Spleen (tissue), 11 donors: ENCODE measurements at regions not wholly inside any gene's neighbourhood (a gene's known extent, or its start where the extent isn't known, plus 50 kb on each side); places are given as distances from the start of the nearest gene placed in this dataset.

ENCODE experiments used
- DNase-seq: peaks from one replicate; pipeline ENCODE4 v3.0.0-alpha.2; 2020
- H3K27ac ChIP-seq, 8 donors: fragments of 200-600 bp; sonication (generic) in 7 of 8; 1 replicate in 4 of 8; 2 replicates in 4 of 8; pipeline versions ENCODE4 v1.5.0 to v1.8.0; 2016 to 2021; ENCODE audit warnings: inconsistent platforms in 4 of 8, mild to moderate bottlenecking in 4 of 8, moderate library complexity in 1 of 8
- H3K27me3 ChIP-seq, 7 donors: fragments of 200-600 bp; sonication (generic) in 6 of 7; replicated peaks in 1 of 7; 1 replicate in 4 of 7; 2 replicates in 3 of 7; pipeline versions ENCODE4 v1.5.0 to v1.8.0; 2016 to 2021; ENCODE audit warnings: inconsistent platforms in 3 of 7, mild to moderate bottlenecking in 1 of 7
- H3K36me3 ChIP-seq, 6 donors: fragments of 200-600 bp; sonication (generic) in 5 of 6; 1 replicate in 4 of 6; 2 replicates in 2 of 6; pipeline versions ENCODE4 v1.5.0 to v1.8.0; 2016 to 2021; ENCODE audit warnings: inconsistent platforms in 2 of 6
- H3K4me1 ChIP-seq, 6 donors: fragments of 200-600 bp; sonication (generic) in 5 of 6; 1 replicate in 3 of 6; 2 replicates in 3 of 6; pipeline versions ENCODE4 v1.5.0 to v1.8.0; 2016 to 2021; ENCODE audit warnings: inconsistent platforms in 3 of 6
- H3K4me3 ChIP-seq, 8 donors: fragments of 200-600 bp; sonication (generic) in 7 of 8; 1 replicate in 4 of 8; 2 replicates in 4 of 8; pipeline versions ENCODE4 v1.5.0 to v1.8.0; 2016 to 2021; ENCODE audit warnings: inconsistent platforms in 4 of 8, mild to moderate bottlenecking in 4 of 8, moderate library complexity in 2 of 8
- H3K9me3 ChIP-seq, 8 donors: fragments of 200-600 bp; sonication (generic) in 7 of 8; 1 replicate in 4 of 8; 2 replicates in 4 of 8; pipeline versions ENCODE4 v1.5.0 to v1.8.0; 2016 to 2021; ENCODE audit warnings: inconsistent platforms in 4 of 8
- POLR2A ChIP-seq, 3 donors: fragments of 450-650 bp; IDR thresholded peaks; one replicate each; pipeline ENCODE4 v1.5.1; 2017; ENCODE audit warnings: antibody characterized with exemption in 3 of 3, mild to moderate bottlenecking in 1 of 3
- POLR2AphosphoS5 ChIP-seq, 3 donors: sonication (generic); formaldehyde crosslinking; IDR thresholded peaks; one replicate each; pipeline ENCODE4 v1.5.1; 2017; ENCODE audit warnings: antibody characterized with exemption in 3 of 3
- WGBS, 5 donors: extraction: QIAGEN DNeasy Blood & Tissue Kit in 3 of 5; methylation state at CpG; one replicate each; pipeline versions ENCODE4 v1.1.5 to v1.1.7; 2013 to 2018; 5-methylcytosine and 5-hydroxymethylcytosine counted together
- intact Hi-C: fragments of 100-400 bp; cut with DNase I; formaldehyde crosslinking; loops from one replicate; pipeline ENCODE4 v1.15.0; 2023; ENCODE audit warnings: low total_unique reads
- TF ChIP-seq, protein P1 (sequence below), 11 experiments: fragments of 200-600 bp in 7 of 11; fragments of 450-650 bp in 4 of 11; sonication (generic) in 4 of 11; IDR thresholded peaks in 8 of 11; conservative IDR thresholded peaks in 3 of 11; 1 replicate in 7 of 11; 2 replicates in 4 of 11; pipeline versions ENCODE4 v1.4.0 to v1.8.0; 2016 to 2021; ENCODE audit warnings: antibody characterized with exemption in 11 of 11, inconsistent platforms in 4 of 11, mild to moderate bottlenecking in 1 of 11
- donor health status: healthy with polysubstance abuse.
- donor health status: DM: no; HTN: no; CAD: no; lungs with moderate emphysema.
- donor health status: DM: no; HTN: no; CAD: no.
- donor health status: Bipolar disorder and iron deficiency.
- donor health status: healthy.
- donor health status: DM: no; HTN: no; CAD: no.
- donor health status: DM: yes; HTN: yes; CAD: no.

DNA sequence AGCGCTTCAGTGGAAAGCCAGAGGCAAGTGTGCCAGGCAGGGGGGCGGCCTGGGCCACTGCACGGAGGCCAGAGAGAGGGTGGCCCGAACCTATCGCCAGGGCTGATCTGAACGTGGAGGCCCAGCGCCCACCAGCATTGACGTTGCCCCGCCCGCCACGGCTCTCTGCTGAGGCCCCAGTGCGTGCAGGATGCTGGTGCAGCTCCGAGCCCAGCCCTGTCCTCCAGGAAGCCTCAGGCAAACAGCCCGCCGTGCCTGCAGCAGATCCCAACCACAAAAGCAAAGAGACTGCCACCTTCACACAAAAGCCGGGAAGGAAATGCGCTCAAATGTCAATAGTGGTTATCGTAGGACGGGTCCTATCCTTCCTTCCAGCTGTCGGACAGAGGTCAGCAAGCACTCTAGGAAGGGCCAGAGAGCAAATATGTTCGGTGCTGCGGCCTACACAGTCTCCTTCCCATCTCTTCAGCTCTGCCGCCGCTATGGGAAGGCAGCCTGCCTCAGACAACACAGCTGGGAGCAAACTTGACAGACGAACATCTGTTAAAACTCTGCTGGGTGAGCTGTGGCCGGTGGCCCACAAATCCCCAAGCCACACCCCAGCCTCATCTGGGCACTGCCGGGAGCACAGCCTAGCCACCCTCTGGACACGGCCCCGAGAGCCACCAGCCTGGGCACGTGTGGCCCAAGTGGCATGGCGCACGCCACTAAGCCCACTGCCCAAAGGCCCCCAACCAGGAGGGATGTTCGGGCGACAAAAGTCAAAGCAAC is 146.2 kb downstream of the CRYBB2 start:
- TF ChIP-seq POLR2AphosphoS5 (IDR thresholded peaks at IDR 0.05): peak; percentile 49 to 63 (median 58)
- TF ChIP-seq, protein P1, sequence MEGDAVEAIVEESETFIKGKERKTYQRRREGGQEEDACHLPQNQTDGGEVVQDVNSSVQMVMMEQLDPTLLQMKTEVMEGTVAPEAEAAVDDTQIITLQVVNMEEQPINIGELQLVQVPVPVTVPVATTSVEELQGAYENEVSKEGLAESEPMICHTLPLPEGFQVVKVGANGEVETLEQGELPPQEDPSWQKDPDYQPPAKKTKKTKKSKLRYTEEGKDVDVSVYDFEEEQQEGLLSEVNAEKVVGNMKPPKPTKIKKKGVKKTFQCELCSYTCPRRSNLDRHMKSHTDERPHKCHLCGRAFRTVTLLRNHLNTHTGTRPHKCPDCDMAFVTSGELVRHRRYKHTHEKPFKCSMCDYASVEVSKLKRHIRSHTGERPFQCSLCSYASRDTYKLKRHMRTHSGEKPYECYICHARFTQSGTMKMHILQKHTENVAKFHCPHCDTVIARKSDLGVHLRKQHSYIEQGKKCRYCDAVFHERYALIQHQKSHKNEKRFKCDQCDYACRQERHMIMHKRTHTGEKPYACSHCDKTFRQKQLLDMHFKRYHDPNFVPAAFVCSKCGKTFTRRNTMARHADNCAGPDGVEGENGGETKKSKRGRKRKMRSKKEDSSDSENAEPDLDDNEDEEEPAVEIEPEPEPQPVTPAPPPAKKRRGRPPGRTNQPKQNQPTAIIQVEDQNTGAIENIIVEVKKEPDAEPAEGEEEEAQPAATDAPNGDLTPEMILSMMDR (IDR thresholded peaks at IDR 0.05 in 8 of 11, conservative IDR thresholded peaks at IDR 0.05 in 3 of 11): no peak
- Histone ChIP-seq H3K4me3 (no peak overlapping the region), H3K27ac (peak overlapping the region in 5 of 8 donors; percentile 33 to 54 (median 52)), H3K27me3 (no peaks in the 10 kb centered on the region), H3K36me3 (peaks cover 0 to 66% (median 0%) of the 10 kb centered on the region in 6 donors), H3K4me1 (peaks cover 13 to 77% (median 39%) of the 10 kb centered on the region in 6 donors), H3K9me3 (no peaks in the 10 kb centered on the region)
- peak; percentile 77 for DNase-seq
- WGBS, 5 donors: 60 to 82% (median 76%) methylated on average over 27 to 34 of the region's 34 CpGs
- intact Hi-C loops: loop anchor here (10.0 kb wide), 1 partner anchor 59 kb away; no protein-coding TSS in a partner anchor

DNA sequence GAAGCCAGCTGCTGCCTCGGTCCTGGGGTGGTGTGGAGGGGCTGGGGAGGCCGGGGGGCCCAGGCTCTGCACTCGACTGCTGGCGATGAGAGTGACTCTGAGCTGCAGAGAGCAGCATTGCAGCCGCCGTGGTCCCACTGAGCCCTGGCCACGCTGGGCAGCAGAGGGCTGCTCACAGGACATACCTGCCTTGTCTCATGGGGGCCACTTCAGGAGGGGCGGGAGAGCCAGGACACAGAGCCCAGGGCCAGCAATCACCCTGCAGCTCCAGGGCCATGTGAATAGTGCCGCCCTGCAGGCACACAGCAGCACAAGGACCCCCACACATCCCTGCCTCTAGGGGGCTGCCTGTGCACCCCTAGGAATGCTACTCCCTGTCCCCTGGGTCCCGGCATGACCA is 147.0 kb downstream of the CRYBB2 start:
- H3K4me3 ChIP-seq: no peak overlapping the region
- WGBS, 5 donors: 84 to 91% (median 89%) methylated on average over 4 to 10 of the region's 10 CpGs
- H3K27me3 ChIP-seq: no peaks in the 10 kb centered on the region
- H3K9me3 ChIP-seq: no peaks in the 10 kb centered on the region
- H3K27ac ChIP-seq: peak overlapping the region in 3 of 8 donors; percentile 47 to 52 (median 52)
- DNase-seq: no peak
- TF ChIP-seq, protein P1 (IDR thresholded peaks at IDR 0.05 in 8 of 11, conservative IDR thresholded peaks at IDR 0.05 in 3 of 11): no peak
- no peak for TF ChIP-seq POLR2A (IDR thresholded peaks at IDR 0.05)
- no peak for TF ChIP-seq POLR2AphosphoS5 (IDR thresholded peaks at IDR 0.05)
- intact Hi-C loops: loop anchor here (10.0 kb wide), 1 partner anchor 58 kb away; no protein-coding TSS in a partner anchor
- H3K4me1 ChIP-seq: peaks cover 13 to 77% (median 39%) of the 10 kb centered on the region in 6 donors
- H3K36me3 ChIP-seq: peaks cover 0 to 66% (median 0%) of the 10 kb centered on the region in 6 donors

DNA sequence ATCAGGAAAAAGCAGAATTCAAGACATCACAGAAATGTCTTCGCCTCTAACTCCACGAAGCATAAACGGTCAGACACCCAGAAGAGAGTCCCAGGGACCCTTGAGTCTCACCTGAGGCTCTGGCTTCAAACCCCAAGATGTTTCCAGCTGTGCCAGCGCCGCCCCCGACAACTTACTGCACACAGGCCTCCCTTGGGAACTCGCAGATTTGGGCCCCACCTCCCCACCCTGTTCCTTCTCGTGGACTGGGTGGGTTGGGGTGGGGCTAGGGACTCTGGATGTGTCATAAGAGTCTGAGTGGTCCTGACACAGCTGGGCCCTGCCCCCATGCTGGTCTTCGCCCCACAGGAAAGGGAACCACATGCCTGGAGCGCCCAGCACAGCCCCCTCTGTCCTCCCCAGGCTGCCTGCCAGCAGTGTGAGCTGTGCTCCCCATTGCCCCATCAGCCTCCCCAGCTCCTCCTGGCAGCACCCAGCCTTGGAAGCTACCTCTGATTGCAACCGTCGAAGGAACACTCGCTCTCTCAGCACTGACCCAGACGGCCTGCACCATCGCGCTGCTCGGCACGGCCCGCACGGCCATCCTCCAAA is 147.5 kb downstream of the CRYBB2 start:
- Histone ChIP-seq H3K4me3 (no peak overlapping the region), H3K27me3 (no peaks in the 10 kb centered on the region), H3K36me3 (peaks cover 0 to 70% (median 0%) of the 10 kb centered on the region in 6 donors), H3K4me1 (peaks cover 13 to 74% (median 37%) of the 10 kb centered on the region in 6 donors), H3K27ac (peak overlapping the region in 2 of 8 donors; percentile 52), H3K9me3 (no peaks in the 10 kb centered on the region)
- no peak for DNase-seq
- TF ChIP-seq POLR2A (IDR thresholded peaks at IDR 0.05) (no peak), POLR2AphosphoS5 (IDR thresholded peaks at IDR 0.05) (no peak)
- TF ChIP-seq, protein P1 (IDR thresholded peaks at IDR 0.05 in 8 of 11, conservative IDR thresholded peaks at IDR 0.05 in 3 of 11): no peak
- 72 to 89% (median 82%) methylated on average over 15 to 20 of the region's 20 CpGs for WGBS, 5 donors
- intact Hi-C loops: loop anchor here (10.0 kb wide), 1 partner anchor 58 kb away; no protein-coding TSS in a partner anchor

DNA sequence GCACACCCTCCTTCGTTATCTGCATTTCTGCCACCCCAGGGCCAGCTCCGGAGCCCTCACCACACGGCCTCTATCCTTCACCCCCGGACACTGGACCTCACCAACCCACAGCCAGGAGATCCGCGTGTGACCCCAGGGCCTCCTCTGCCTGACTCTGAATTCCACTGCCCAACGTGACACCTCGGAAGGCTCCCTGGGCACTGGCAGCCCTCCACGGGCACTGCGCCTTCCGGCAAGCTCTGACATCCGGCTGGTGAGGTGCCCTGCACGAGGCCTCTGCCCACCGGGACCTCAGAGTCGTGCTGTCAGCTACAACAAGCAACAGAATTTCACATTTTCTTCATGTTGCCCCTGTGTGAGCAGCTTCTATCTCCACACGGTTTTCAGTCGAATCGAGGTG is 148.3 kb downstream of the CRYBB2 start:
- Histone ChIP-seq H3K27ac (no peak overlapping the region), H3K9me3 (no peaks in the 10 kb centered on the region), H3K4me1 (peaks cover 12 to 66% (median 31%) of the 10 kb centered on the region in 6 donors), H3K27me3 (no peaks in the 10 kb centered on the region), H3K36me3 (peaks cover 0 to 78% (median 0%) of the 10 kb centered on the region in 6 donors), H3K4me3 (no peak overlapping the region)
- TF ChIP-seq, protein P1 (IDR thresholded peaks at IDR 0.05 in 8 of 11, conservative IDR thresholded peaks at IDR 0.05 in 3 of 11): no peak
- TF ChIP-seq POLR2A (IDR thresholded peaks at IDR 0.05) (no peak), POLR2AphosphoS5 (IDR thresholded peaks at IDR 0.05) (no peak)
- intact Hi-C loops: loop anchor here (10.0 kb wide), 1 partner anchor 57 kb away; no protein-coding TSS in a partner anchor
- no peak for DNase-seq
- 93 to 95% (median 94%) methylated on average over 15 to 18 of the region's 18 CpGs for WGBS, 5 donors
